Left lung (tissue), 4 donors: ENCODE measurements at regions not wholly inside any gene's neighbourhood (a gene's known extent, or its start where the extent isn't known, plus 50 kb on each side); places are given as distances from the start of the nearest gene placed in this dataset.

ENCODE experiments used
- ATAC-seq: fragments of 200-7000 bp; cut with Tn5 transposase; one replicate; pipeline ENCODE4 v1.9.1; 2020; ENCODE audit warnings: moderate library complexity
- DNase-seq, 4 donors: peaks; one replicate each; pipeline ENCODE4 v3.0.0-alpha.2; 2013 to 2020
- H3K27ac ChIP-seq, 2 donors: fragments of 200-600 bp; sonication (generic) in 1 of 2; one replicate each; pipeline versions ENCODE4 v1.5.0 to v1.8.0; 2020 to 2021
- H3K27me3 ChIP-seq, 2 donors: fragments of 200-600 bp; sonication (generic) in 1 of 2; one replicate each; pipeline versions ENCODE4 v1.5.0 to v1.8.0; 2020 to 2021
- H3K36me3 ChIP-seq, 2 donors: fragments of 200-600 bp; sonication (generic) in 1 of 2; one replicate each; pipeline versions ENCODE4 v1.5.0 to v1.8.0; 2020 to 2021
- H3K4me1 ChIP-seq, 2 donors: fragments of 200-600 bp; one replicate each; pipeline ENCODE4 v1.8.0; 2021
- H3K4me3 ChIP-seq, 2 donors: fragments of 200-600 bp; sonication (generic) in 1 of 2; one replicate each; pipeline versions ENCODE4 v1.5.0 to v1.8.0; 2020 to 2021; ENCODE audit warnings: mild to moderate bottlenecking in 1 of 2
- H3K9me3 ChIP-seq, 2 donors: fragments of 200-600 bp; sonication (generic) in 1 of 2; one replicate each; pipeline versions ENCODE4 v1.5.0 to v1.8.0; 2020 to 2021
- CTCF ChIP-seq, 2 donors: fragments of 200-600 bp; sonication (generic) in 1 of 2; IDR thresholded peaks; one replicate each; pipeline versions ENCODE4 v1.5.0 to v1.8.0; 2021; ENCODE audit warnings: antibody characterized with exemption in 2 of 2
- intact Hi-C, 2 donors: fragments of 100-400 bp; cut with DNase I; formaldehyde crosslinking; loops; one replicate each; pipeline versions ENCODE4 v1.11.2 to v1.14.2; 2022
- donor health status: DM: no; HTN: yes; CAD: no.
- donor health status: DM: no; HTN: no; CAD: no.

DNA sequence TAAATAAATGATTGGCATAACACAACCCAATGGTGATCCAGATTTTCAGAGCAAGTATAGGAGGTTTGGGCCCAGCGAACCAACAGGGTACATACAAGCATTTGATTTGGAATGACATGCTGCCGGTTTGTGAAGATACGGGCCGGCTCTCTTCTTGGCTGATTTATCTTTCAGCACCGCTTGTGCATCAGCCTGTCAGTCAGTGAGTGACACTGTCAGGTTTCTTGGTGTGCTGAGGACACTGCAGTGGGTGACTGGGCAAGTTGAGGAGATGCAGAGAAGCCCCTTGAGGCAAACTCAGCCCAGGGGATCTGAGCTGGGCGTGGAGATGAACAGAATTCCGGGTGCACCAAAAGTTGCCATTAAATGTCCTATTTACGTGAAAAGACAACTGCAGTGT lies 194.5 kb downstream of the SNX10 start:
- H3K27me3 ChIP-seq = no peaks in the 10 kb centered on the region
- DNase-seq = no peak
- TF ChIP-seq CTCF (IDR thresholded peaks at IDR 0.05) = no peak
- H3K4me3 ChIP-seq = no peak overlapping the region
- no peaks in the 10 kb centered on the region for H3K9me3 ChIP-seq
- no peaks in the 10 kb centered on the region for H3K4me1 ChIP-seq
- no peaks in the 10 kb centered on the region for H3K36me3 ChIP-seq
- ATAC-seq = no peak
- intact Hi-C loops = no loop called here
- no peak overlapping the region for H3K27ac ChIP-seq

DNA sequence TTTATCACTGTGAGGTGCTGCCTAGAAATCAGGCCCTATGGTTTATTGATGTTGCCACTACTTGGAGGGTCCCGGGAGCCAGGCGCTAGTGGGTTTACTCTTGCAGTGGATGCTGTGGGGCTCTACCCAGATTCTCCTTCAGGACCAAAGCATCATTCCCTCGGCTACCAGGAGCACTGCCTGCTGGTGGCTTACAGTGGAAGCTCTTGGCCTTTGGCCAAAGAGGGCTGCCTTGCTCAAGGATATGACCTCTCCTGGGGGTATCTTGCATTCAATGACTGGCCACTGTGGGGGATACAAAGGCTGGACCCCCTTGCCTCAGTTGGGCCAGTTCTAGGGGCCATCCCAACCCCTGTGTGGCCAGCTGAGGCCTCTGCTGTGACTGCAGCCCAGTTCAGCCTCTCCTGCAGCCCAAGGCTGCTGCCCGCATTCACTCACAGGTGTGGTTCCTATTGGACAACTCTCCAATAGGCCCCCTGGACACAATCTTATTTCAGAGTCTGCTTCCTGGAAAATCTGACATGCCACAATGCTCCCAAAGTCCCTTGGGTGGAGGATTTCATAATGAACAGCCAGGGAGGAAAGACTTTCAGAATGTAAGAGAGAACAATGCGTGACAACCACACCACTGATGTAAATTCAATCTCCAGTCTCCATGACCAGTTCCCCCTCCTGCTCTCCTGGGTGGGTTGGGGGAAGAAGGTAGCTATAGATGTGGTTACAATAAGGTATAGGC lies 196.3 kb downstream of the SNX10 start:
- intact Hi-C loops = no loop called here
- H3K27ac ChIP-seq = no peak overlapping the region
- no peaks in the 10 kb centered on the region for H3K27me3 ChIP-seq
- no peak overlapping the region for H3K4me3 ChIP-seq
- H3K9me3 ChIP-seq = no peaks in the 10 kb centered on the region
- no peaks in the 10 kb centered on the region for H3K36me3 ChIP-seq
- no peaks in the 10 kb centered on the region for H3K4me1 ChIP-seq
- DNase-seq (no peak), ATAC-seq (no peak)
- TF ChIP-seq CTCF (IDR thresholded peaks at IDR 0.05) = no peak

DNA sequence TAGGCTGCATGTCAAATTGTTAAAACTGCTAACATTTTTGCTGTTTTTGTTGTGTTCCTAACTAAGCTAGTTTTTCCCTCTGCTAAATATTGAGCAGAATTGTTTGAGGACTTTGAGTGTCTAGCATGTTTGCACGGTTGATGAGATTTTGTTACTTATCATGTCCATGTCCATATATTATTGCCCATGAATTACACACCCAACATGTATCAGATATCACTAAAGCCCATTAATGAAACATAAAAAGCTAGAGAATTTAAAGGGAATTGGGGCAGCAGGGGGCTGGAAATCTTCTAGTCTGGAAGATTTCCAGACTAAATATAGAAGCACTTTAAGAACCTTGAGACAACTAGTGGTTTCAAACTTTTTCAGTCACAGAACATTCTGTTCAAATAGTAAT lies 197.7 kb downstream of the SNX10 start:
- Histone ChIP-seq H3K27ac (no peak overlapping the region), H3K27me3 (no peaks in the 10 kb centered on the region), H3K9me3 (no peaks in the 10 kb centered on the region), H3K4me3 (no peak overlapping the region), H3K4me1 (no peaks in the 10 kb centered on the region), H3K36me3 (no peaks in the 10 kb centered on the region)
- ATAC-seq (no peak), DNase-seq (no peak)
- intact Hi-C loops = no loop called here
- TF ChIP-seq CTCF (IDR thresholded peaks at IDR 0.05) = no peak

GRCh38 chr7:26489906-26490639 lies 198.4 kb downstream of the SNX10 start:
- Histone ChIP-seq H3K4me1 (no peaks in the 10 kb centered on the region), H3K27ac (no peak overlapping the region), H3K9me3 (no peaks in the 10 kb centered on the region), H3K36me3 (no peaks in the 10 kb centered on the region), H3K4me3 (no peak overlapping the region), H3K27me3 (no peaks in the 10 kb centered on the region)
- TF ChIP-seq CTCF (IDR thresholded peaks at IDR 0.05) = no peak
- no peak for ATAC-seq
- DNase-seq = no peak
- intact Hi-C loops = loop anchor here in 1 of 2 donors (10.0 kb wide), 1 partner anchor 105 kb away; no protein-coding TSS in a partner anchor
